AG10803 (cell line): ENCODE measurements at regions not wholly inside any gene's neighbourhood (a gene's known extent, or its start where the extent isn't known, plus 50 kb on each side); places are given as distances from the start of the nearest gene placed in this dataset.

Experiments used
- DNase-seq: peaks from one replicate; pipeline ENCODE4 v3.0.0; 2010; ENCODE audit warnings: low read depth
- H3K4me3 ChIP-seq: 2 replicates; pipeline ENCODE4 v1.5.1; 2011; ENCODE audit warnings: mild to moderate bottlenecking, low read length, control low read depth
- CTCF ChIP-seq: conservative IDR thresholded peaks from 2 replicates; pipeline ENCODE4 v1.5.1; 2011; ENCODE audit warnings: mild to moderate bottlenecking, low read length, control low read depth, inconsistent platforms

GRCh38 chr4:92198711-92199110 lies 105.1 kb upstream of the GRID2 start:
- H3K4me3 ChIP-seq = no peak overlapping the region
- no peak for DNase-seq
- no peak for TF ChIP-seq CTCF

- TF ChIP-seq CTCF = no peak
- no peak overlapping the region for H3K4me3 ChIP-seq
- DNase-seq = no peak
These were observed 104.6 kb upstream of the GRID2 start for GRCh38 chr4:92199135-92199534.

- TF ChIP-seq CTCF = no peak
- DNase-seq = no peak
- no peak overlapping the region for H3K4me3 ChIP-seq
These were observed 92.9 kb upstream of the GRID2 start for GRCh38 chr4:92210906-92211305.

GRCh38 chr4:92215476-92215875 lies 88.3 kb upstream of the GRID2 start:
- no peak for TF ChIP-seq CTCF
- no peak overlapping the region for H3K4me3 ChIP-seq
- no peak for DNase-seq

- no peak for TF ChIP-seq CTCF
- no peak overlapping the region for H3K4me3 ChIP-seq
- DNase-seq = no peak
These were observed 72.3 kb upstream of the GRID2 start for GRCh38 chr4:92231511-92231910.

- H3K4me3 ChIP-seq = no peak overlapping the region
- DNase-seq = no peak
- TF ChIP-seq CTCF = no peak
These were observed 71.2 kb upstream of the GRID2 start for GRCh38 chr4:92232566-92232965.

GRCh38 chr4:92234393-92235176 lies 69.2 kb upstream of the GRID2 start:
- no peak overlapping the region for H3K4me3 ChIP-seq
- peak; percentile 82 for DNase-seq
- TF ChIP-seq CTCF = no peak
